ENCODE measurements at regions not wholly inside any gene's neighbourhood (a gene's known extent, or its start where the extent isn't known, plus 50 kb on each side); places are given as distances from the start of the nearest gene placed in this dataset.

DNA sequence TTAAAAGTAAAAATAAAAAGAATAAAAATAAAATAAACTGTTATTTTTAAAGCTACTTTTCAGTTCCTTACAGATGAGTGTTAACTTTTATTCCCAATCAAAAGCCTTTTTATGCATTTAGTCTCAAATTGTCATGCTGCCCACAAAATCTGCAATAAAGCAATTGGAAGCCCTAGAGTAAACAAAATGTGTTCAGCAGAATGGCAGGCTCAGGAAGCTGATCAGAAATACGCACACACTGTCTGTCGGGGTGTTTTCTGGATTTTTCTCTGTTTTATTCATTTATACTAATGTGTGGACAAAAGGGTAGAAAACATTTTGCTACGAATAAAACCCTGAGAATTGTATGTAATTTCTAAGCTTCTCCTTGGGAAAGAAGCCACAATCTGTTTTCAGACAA is 162.8 kb downstream of the RCN1 start:
- TF ChIP-seq CTCF (IDR thresholded peaks at IDR 0.05) (no peak), POLR2A (IDR thresholded peaks at IDR 0.05) (no peak)

All from testis (tissue), 2 donors.